ENCODE measurements at regions not wholly inside any gene's neighbourhood (a gene's known extent, or its start where the extent isn't known, plus 50 kb on each side); places are given as distances from the start of the nearest gene placed in this dataset.

- FAIRE-seq (no peak), DNase-seq (ENCODE audit: low read depth in 1 of 2, low spot score in 2 of 2) (no peak)
- ChIA-PET POLR2A (ENCODE audit: partially characterized antibody) (no interaction called here), CTCF (ENCODE audit: partially characterized antibody) (no interaction called here)
- Histone ChIP-seq H3K23ac (ENCODE audit: insufficient read length) (no peak overlapping the region), H4K20me1 (replicated peaks in 1 of 2; ENCODE audit: control insufficient read depth in 1 of 2, insufficient read depth in 2 of 2, low read length in 2 of 2) (no peaks in the 10 kb centered on the region), H3K4me2 (ENCODE audit: insufficient read depth in 1 of 2, low read depth in 2 of 2, low read length in 2 of 2) (no peak overlapping the region), H3K27ac (ENCODE audit: low read depth, low read length) (no peak overlapping the region), H3K4me3 (ENCODE audit: extremely low read depth in 1 of 4, insufficient read depth in 2 of 4, low read depth in 3 of 4, low read length in 4 of 4) (no peak overlapping the region), H3K14ac (ENCODE audit: insufficient read length) (no peak overlapping the region), H2BK120ac (replicated peaks; ENCODE audit: low read depth, low read length) (no peak overlapping the region), H3K36me3 (ENCODE audit: control insufficient read depth in 2 of 4, insufficient read depth in 4 of 4, low read length in 3 of 4) (no peaks in the 10 kb centered on the region), H2BK5ac (ENCODE audit: low read depth, low read length) (no peak overlapping the region), H3K4me1 (replicated peaks in 1 of 4; ENCODE audit: control insufficient read depth in 3 of 4, insufficient read depth in 4 of 4, low read length in 3 of 4) (peaks cover 0 to 2% (median 0%) of the 10 kb centered on the region in 4 experiments; a peak in 1 of 7 replicates), H2BK12ac (ENCODE audit: low read depth, low read length) (no peak overlapping the region), H3K9me3 (ENCODE audit: insufficient read depth in 2 of 2, low read depth in 1 of 2, low read length in 1 of 2) (no peaks in the 10 kb centered on the region), H3K27me3 (replicated peaks in 1 of 4; ENCODE audit: control insufficient read depth in 3 of 4, extremely low read depth in 1 of 4, insufficient read depth in 3 of 4, low read length in 3 of 4) (peaks cover 7 to 19% (median 9%) of the 10 kb centered on the region in 4 experiments; a peak in 6 of 7 replicates), H2AFZ (ENCODE audit: low read length) (no peak overlapping the region), H2BK15ac (ENCODE audit: low read length) (no peak overlapping the region), H3K79me1 (ENCODE audit: low read depth, low read length) (no peaks in the 10 kb centered on the region), H3K9ac (replicated peaks in 1 of 4; ENCODE audit: extremely low read depth in 1 of 4, low read depth in 3 of 4, low read length in 3 of 4) (no peak overlapping the region), H2AK5ac (ENCODE audit: low read depth, low read length) (no peak overlapping the region), H4K8ac (ENCODE audit: extremely low read depth, insufficient read depth, low read length) (no peak overlapping the region), H3K79me2 (ENCODE audit: control insufficient read depth in 1 of 2, insufficient read depth in 2 of 2, low read length in 2 of 2) (no peaks in the 10 kb centered on the region), H4K5ac (ENCODE audit: insufficient read length, low read depth, low read length) (no peak overlapping the region), H3K23me2 (ENCODE audit: low read depth, low read length) (no peaks in the 10 kb centered on the region), H4K91ac (replicated peaks; ENCODE audit: insufficient read length, low read length) (no peak overlapping the region), H2BK20ac (ENCODE audit: low read length) (no peak overlapping the region), H3K56ac (replicated peaks; ENCODE audit: insufficient read length, low read depth, low read length) (no peak overlapping the region), H3K18ac (ENCODE audit: extremely low read depth, low read length) (no peak overlapping the region), H3K4ac (replicated peaks; ENCODE audit: insufficient read length, low read depth, low read length) (no peak overlapping the region)
- no peak for TF ChIP-seq CBX8 (IDR thresholded peaks at IDR 0.05; ENCODE audit: borderline replicate concordance, low read depth, low read length)
- no peak for TF ChIP-seq NANOG (IDR thresholded peaks at IDR 0.05; ENCODE audit: insufficient read depth, low read depth, low read length, poor library complexity, severe bottlenecking)
- no peak for TF ChIP-seq BACH1 (IDR thresholded peaks at IDR 0.05; ENCODE audit: low read length)
- no peak for TF ChIP-seq MAX (IDR thresholded peaks at IDR 0.05)
- TF ChIP-seq TEAD4 (IDR thresholded peaks at IDR 0.05; ENCODE audit: low read depth, low read length), result no peak
- TF ChIP-seq SP2 (IDR thresholded peaks at IDR 0.05; ENCODE audit: low read length), result no peak
- TF ChIP-seq E2F6 (IDR thresholded peaks at IDR 0.05), result no peak
Measured at GRCh38 chr7:83701736-83702135, 52.8 kb upstream of the SEMA3E start.

All from H1 (cell line).